ENCODE measurements at regions not wholly inside any gene's neighbourhood (a gene's known extent, or its start where the extent isn't known, plus 50 kb on each side); places are given as distances from the start of the nearest gene placed in this dataset.

DNA sequence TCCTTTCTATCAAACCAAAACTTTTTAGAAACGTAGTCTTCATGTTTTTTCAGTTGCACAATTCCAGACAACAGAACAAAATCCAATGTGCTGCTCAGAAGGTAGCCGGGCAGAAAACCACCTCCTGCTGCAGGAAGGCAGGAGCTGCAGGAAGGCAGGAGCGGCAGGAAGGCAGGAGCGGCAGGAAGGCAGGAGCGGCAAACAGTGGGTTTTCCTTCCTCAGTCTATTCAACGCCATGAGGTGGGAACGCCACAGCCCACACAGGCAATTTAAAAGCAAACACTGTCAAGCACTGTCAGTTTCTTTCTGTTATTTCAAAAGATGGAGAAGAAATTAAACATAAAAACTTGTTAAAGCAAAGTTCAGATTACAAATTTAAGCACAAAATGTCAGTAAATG lies 601.2 kb upstream of the SALL3 start:
- no peak for TF ChIP-seq EZH2 (IDR thresholded peaks at IDR 0.05; ENCODE audit: low read length)
- TF ChIP-seq, protein P1, sequence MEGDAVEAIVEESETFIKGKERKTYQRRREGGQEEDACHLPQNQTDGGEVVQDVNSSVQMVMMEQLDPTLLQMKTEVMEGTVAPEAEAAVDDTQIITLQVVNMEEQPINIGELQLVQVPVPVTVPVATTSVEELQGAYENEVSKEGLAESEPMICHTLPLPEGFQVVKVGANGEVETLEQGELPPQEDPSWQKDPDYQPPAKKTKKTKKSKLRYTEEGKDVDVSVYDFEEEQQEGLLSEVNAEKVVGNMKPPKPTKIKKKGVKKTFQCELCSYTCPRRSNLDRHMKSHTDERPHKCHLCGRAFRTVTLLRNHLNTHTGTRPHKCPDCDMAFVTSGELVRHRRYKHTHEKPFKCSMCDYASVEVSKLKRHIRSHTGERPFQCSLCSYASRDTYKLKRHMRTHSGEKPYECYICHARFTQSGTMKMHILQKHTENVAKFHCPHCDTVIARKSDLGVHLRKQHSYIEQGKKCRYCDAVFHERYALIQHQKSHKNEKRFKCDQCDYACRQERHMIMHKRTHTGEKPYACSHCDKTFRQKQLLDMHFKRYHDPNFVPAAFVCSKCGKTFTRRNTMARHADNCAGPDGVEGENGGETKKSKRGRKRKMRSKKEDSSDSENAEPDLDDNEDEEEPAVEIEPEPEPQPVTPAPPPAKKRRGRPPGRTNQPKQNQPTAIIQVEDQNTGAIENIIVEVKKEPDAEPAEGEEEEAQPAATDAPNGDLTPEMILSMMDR (optimal IDR thresholded peaks at IDR 0.05 in 1 of 3, IDR thresholded peaks at IDR 0.05 in 1 of 3, conservative IDR thresholded peaks at IDR 0.05 in 1 of 3; ENCODE audit: extremely low read depth in 1 of 3, insufficient read depth in 2 of 3, low read length in 3 of 3): no peak
- H3K27ac ChIP-seq (ENCODE audit: control insufficient read depth, insufficient read depth, low read length): no peak overlapping the region
- H3K79me2 ChIP-seq (ENCODE audit: control insufficient read depth, insufficient read depth, low read length): no peaks in the 10 kb centered on the region
- no peaks in the 10 kb centered on the region for H3K9me3 ChIP-seq (ENCODE audit: control insufficient read depth, low read depth, low read length)
- no peak overlapping the region for H2AFZ ChIP-seq (ENCODE audit: control insufficient read depth, low read length)
- DNase-seq (ENCODE audit: low read depth, low spot score): no peak
- dilution Hi-C loops (cut with MboI; ENCODE audit: extremely low pct_ligation_motif_present, low sequenced_read_pairs): no loop called here
- no peak overlapping the region for H3K9ac ChIP-seq (ENCODE audit: control insufficient read depth, extremely low read depth, insufficient read depth, low read length)
- H3K4me1 ChIP-seq (ENCODE audit: control insufficient read depth, extremely low read depth, insufficient read depth, low read length): no peaks in the 10 kb centered on the region
- H3K36me3 ChIP-seq (ENCODE audit: control insufficient read depth in 2 of 2, extremely low read depth in 1 of 2, insufficient read depth in 2 of 2, low read length in 2 of 2): no peaks in the 10 kb centered on the region
- H3K9me1 ChIP-seq (ENCODE audit: control insufficient read depth, extremely low read depth, insufficient read depth, low read length): no peaks in the 10 kb centered on the region
- H3K4me2 ChIP-seq (ENCODE audit: control insufficient read depth, extremely low read depth, insufficient read depth, low read depth, low read length): no peak overlapping the region
- no peaks in the 10 kb centered on the region for H4K20me1 ChIP-seq (ENCODE audit: control insufficient read depth, extremely low read depth, insufficient read depth, low read length)
- no peak overlapping the region for H3K4me3 ChIP-seq (ENCODE audit: control insufficient read depth in 2 of 3, extremely low read depth in 1 of 3, insufficient read depth in 2 of 3, low read depth in 1 of 3, low read length in 3 of 3)
- no peaks in the 10 kb centered on the region for H3K27me3 ChIP-seq (ENCODE audit: control insufficient read depth, extremely low read depth, insufficient read depth, low read length)
- no peak for FAIRE-seq

GRCh38 chr18:78378983-78379382 lies 600.6 kb upstream of the SALL3 start:
- no peak for TF ChIP-seq EZH2 (IDR thresholded peaks at IDR 0.05; ENCODE audit: low read length)
- TF ChIP-seq, protein P1 (optimal IDR thresholded peaks at IDR 0.05 in 1 of 3, IDR thresholded peaks at IDR 0.05 in 1 of 3, conservative IDR thresholded peaks at IDR 0.05 in 1 of 3; ENCODE audit: extremely low read depth in 1 of 3, insufficient read depth in 2 of 3, low read length in 3 of 3): no peak
- Histone ChIP-seq H4K20me1 (ENCODE audit: control insufficient read depth, extremely low read depth, insufficient read depth, low read length) (no peaks in the 10 kb centered on the region), H3K27me3 (ENCODE audit: control insufficient read depth, extremely low read depth, insufficient read depth, low read length) (no peaks in the 10 kb centered on the region), H3K9me3 (ENCODE audit: control insufficient read depth, low read depth, low read length) (no peaks in the 10 kb centered on the region), H2AFZ (ENCODE audit: control insufficient read depth, low read length) (no peak overlapping the region), H3K4me3 (ENCODE audit: control insufficient read depth in 2 of 3, extremely low read depth in 1 of 3, insufficient read depth in 2 of 3, low read depth in 1 of 3, low read length in 3 of 3) (no peak overlapping the region), H3K27ac (ENCODE audit: control insufficient read depth, insufficient read depth, low read length) (no peak overlapping the region), H3K4me1 (ENCODE audit: control insufficient read depth, extremely low read depth, insufficient read depth, low read length) (no peaks in the 10 kb centered on the region), H3K36me3 (ENCODE audit: control insufficient read depth in 2 of 2, extremely low read depth in 1 of 2, insufficient read depth in 2 of 2, low read length in 2 of 2) (no peaks in the 10 kb centered on the region), H3K9me1 (ENCODE audit: control insufficient read depth, extremely low read depth, insufficient read depth, low read length) (no peaks in the 10 kb centered on the region), H3K9ac (ENCODE audit: control insufficient read depth, extremely low read depth, insufficient read depth, low read length) (no peak overlapping the region), H3K4me2 (ENCODE audit: control insufficient read depth, extremely low read depth, insufficient read depth, low read depth, low read length) (no peak overlapping the region), H3K79me2 (ENCODE audit: control insufficient read depth, insufficient read depth, low read length) (no peaks in the 10 kb centered on the region)
- FAIRE-seq: no peak
- dilution Hi-C loops (cut with MboI; ENCODE audit: extremely low pct_ligation_motif_present, low sequenced_read_pairs): no loop called here
- no peak for DNase-seq (ENCODE audit: low read depth, low spot score)

Data from keratinocyte (primary cell).